HG03064 (cell line): ENCODE measurements at regions not wholly inside any gene's neighbourhood (a gene's known extent, or its start where the extent isn't known, plus 50 kb on each side); places are given as distances from the start of the nearest gene placed in this dataset.

Experiments used
- ATAC-seq: cut with Tn5 transposase; IDR thresholded peaks from one replicate; pipeline ENCODE4 v1.9.1; 2021; ENCODE audit warnings: low read depth; ENCODE audit not compliant: unreplicated experiment

DNA sequence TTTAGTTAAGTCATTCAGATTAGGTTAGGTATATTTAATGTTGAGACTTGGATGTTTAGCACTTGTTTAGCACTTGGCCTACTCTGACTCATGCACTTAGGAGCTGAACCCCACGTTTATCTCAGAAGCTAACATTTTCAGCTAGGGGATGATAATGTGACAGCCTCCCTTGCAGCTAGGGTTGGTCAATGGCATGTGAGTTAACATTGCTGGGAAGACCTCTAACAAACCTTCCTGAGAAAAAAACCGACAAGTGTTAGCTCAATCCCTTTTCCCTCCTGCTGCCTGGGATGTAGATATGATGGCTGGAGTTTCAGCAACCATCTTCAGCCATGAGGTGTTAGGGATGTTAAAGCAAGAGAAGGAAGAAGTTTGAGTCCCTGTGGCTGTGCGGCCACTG lies 185.0 kb upstream of the FOXF1 start:
- ATAC-seq: no peak

DNA sequence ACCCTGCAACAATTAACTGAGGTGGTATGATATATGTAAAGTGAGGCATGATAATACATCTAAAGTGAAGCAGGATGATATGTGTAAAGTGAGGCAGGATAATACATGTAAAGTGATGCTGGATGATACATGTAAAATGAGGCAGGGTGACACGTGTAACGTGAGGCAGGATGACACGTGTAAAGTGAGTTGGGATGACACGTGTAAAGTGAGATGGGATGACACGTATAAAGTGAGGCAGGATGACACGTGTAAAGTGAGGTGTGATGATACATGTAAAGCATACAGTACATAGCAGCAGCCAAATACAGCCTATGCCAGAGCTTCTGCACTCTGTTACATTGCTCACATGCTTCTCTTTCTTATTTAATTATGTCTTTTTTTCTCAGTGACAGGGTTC lies 184.4 kb upstream of the FOXF1 start:
- ATAC-seq: no peak

DNA sequence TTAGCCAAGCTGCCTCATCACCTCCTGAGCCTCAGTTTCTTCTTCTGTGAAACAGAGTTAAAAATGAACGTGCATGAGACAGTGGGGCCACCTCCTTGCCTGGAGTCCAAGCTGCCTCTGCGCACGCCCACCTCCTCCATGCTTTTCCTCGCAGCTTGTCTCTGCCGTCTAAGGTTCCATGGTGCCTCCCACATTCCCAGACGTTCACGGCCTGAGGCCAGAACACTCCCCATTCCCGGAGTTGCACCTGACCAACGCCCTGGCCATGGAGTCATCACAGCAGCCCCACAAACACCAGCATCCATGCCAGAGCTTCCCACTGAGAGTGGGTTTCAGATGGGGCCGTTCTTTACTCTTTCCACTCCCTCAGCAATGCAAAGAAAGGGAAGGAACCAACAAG lies 183.0 kb upstream of the FOXF1 start:
- no peak for ATAC-seq

DNA sequence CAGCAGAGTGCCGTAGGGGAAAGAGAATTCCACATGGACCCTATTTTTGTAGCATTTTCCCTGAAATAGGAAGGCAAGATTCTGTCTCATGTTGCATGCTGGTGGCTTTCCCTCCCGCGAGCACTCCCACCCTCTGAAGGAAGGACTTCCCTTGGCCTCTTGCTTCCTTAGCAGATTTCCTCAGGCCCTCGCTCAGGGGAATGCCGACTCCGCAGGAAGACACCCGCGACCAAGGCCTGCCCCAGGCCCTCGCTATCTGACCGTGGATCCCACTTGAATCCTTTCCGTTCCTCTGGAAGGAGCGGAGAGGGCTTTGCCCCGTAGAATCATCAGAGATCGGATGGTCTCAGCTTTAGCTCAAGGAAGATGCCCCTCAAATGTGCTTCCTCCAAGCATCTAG lies 179.4 kb upstream of the FOXF1 start:
- no peak for ATAC-seq

DNA sequence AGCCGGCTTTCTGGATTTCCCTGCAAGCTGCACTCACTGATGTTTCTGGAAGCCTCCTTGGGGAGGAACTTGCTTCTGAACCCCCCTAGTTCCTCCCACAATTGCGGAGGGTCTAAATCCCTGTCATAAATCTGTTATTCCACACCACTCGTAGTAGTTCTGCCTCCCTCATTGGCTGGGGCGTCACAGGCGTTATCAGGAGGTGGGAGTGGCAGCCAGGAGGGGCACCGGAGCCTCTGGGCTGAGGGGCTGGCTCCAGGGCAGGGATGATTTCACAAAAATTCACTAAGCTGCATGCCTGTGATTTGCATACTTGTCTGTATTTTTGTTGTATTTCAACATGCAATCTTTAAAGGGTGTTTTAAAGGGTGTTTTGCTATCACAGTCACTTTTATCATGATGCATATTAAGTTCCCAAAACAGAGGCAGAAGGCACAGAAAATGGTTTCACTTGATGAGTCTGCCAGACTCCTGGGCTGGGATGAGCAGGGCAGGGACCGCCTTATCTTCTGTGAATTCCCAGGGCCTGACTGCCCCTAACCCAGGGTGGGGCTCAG lies 176.2 kb upstream of the FOXF1 start:
- no peak for ATAC-seq

DNA sequence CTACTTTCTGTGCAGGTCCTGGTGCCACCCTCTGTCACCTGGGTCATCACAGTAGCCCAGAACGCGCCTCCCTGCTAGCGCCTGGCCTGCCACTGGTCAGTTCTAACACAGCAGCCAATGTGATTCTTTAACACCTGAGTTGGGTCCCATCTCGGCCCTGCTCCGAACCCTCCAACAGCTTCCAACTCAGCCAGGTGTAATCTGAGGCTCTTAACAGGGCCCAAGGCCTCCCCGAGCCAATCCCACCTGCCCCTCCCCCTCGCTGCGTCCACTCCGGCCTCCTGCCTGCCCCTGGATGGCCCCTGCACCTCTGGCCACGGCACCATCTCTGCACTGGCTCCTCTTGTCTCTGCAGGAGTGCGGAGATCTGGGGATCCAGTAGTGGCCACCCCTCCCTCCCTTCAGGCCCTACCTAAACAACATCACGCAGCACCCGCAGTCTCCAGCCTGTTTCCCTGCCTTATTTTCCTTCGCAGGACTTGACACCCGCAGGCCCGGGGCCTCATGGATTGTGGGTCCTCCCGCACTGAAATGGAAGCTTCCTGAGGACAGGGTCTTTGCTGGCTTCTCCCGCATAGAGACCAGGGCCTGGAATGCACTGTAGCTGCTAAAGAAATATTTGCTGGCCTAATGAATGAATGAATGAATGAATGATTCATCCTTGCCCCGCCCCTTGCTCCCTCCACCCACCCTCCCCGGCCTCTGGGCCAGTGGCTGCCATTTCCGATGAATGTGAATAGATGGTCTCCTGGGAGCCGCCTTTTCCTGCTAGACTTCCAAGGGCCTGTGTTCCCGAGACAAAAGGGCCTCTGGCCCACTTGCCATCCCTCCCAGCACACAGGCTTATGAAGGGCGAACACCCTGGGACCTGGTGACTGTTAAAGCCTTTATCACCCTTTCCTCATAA lies 174.8 kb upstream of the FOXF1 start:
- ATAC-seq: no peak

DNA sequence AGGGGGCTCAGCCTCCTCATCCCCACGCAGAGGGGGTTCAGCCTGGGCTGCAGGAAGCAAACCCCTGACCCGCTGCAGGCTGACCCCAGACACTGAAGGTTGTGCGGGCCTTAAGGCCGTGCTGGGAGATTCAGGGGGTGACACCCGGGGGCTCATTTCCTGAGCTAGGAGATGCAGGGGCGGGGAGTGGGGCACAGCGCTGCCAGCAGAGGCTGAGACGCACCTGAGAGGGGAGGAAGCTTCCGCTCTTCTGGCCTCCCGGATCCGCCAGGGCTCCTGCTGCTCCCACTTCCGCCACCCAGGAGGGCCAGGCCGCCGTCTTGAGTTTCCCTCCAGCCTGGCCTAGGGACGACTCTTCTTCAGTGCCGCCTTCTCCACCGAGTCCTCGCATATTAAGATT lies 173.2 kb upstream of the FOXF1 start:
- ATAC-seq: no peak

DNA sequence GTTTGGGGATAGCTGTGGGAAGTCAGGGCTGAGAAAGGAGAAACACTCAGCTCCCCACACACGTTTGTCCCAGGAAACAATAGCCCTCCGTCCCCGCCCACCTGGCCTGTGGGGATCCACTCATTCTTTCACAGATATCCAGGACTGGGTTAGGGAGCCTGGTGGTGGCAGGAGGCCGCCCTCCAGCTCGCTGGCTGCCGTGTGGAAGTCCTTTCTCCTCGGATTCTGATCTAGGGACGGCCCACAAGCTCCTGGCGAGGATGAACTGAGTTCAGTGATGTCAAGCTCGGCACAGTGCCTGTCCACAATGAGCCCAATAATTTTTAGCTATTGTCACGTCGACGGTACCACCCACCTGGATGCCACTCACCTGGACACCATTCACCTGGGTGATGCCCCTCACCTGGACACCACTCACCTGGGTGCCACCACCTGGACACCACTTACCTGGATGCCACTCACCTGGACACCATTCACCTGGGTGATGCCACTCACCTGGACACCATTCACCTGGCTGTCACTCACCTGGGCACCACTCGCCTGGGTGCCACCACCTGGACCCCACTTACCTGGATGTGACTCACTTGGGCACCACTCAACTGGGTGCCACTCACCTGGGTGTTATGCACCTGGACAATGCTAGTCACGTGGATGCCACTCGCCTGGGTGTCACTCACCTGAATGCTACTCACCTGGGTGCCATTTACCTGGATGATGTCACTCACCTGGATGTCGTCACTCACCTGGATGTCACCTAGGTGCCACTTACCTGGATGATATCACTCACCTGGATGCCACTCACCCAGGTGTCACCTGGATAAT lies 172.5 kb upstream of the FOXF1 start:
- no peak for ATAC-seq

DNA sequence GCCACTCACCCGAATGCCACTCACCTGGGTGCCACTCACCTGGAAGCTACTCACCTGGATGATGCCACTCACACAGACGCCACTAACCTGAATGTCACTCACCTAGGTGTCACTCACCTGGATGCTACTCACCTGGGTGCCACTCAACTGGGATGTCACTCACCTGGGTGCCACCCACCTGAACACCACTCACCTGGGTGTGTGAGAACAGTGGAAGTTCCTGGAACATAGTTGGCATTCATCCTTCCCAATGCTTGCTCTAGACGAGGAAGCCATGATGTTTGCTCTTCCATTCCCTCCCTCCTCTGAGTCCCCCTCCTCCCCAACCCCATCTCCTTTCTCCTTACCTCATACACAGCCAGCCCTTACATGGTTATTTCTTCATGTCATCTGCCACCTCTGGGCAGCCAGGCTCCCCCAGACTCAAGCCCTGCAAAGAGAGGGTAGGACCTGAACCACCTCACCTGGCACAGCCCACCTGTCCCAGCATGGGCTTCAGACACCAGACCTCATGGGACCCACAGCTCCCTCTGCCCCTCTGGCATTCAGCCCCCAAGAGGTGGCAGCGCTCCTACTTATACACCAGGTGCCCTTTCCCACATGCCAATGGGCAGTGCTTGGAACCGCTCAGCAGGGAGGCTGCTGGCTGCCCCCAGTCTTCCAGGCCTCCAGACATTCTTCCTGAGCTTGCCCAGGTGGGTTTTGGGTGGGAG lies 171.8 kb upstream of the FOXF1 start:
- no peak for ATAC-seq

DNA sequence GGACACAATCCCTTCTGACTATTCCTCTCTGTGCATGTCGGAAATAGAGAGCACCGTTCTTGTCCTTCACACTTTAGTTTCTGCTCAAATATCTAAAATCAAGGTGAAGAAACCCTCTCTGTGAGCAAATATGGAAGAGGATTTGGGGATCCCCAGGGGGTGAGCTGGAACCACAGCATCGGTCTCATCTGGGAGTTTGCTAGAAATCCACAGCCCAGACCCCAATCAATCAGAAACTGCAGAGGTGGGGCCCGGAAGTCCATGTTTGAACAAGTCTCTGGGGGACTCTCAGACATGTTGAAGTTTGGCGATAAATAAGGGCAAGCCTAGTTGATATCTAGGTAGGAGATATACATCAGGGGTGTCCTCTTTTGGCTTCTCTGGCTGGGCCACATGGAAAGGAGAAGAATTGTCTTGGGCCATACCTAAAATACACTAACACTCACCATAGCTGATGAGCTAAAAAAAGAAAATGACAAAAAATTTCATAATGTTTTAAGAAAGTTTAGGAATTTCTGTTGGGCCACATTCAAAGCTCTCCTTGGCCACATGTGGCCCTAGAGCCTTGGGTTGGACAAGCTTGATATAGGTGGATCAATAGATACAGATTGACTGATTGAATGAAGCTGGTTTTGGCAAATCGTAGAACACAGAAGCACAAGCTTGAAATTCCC lies 168.0 kb upstream of the FOXF1 start:
- no peak for ATAC-seq

DNA sequence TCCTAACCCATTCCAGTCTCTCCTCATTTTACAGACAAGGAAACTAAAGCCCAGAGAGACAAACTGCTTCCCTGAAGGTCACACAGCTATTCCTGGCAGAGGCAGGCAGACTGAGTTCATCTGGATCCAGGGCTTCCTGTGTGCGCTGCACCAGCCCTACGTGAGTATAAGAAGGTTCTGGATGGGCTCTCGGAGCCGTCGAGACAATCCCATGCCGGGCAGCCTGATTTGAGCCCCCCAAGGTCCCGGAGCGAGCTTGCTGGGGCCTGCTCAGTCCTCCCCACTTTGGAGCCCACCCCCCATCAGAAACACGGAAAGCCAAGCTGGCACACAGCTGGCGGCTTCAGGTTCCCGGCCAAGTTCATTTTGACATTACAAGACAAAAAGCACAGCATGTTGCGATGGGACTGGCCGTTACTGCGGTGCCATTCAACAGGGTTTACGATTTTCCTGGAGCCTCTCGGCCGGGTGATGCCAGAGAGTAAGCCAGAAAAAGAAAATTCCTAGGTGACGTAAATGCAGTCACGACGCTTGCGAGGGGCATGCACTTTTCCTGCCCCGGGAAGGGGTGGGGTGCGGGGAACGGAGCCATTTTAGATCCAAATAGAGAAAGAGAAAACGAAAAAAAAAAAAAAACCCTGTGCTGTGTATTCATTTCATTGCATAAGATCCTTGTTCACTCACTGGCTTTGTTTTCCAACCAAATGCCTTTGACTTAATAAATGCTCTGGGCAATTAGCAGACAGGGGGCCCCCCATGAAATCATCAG lies 167.1 kb upstream of the FOXF1 start:
- ATAC-seq: no peak

DNA sequence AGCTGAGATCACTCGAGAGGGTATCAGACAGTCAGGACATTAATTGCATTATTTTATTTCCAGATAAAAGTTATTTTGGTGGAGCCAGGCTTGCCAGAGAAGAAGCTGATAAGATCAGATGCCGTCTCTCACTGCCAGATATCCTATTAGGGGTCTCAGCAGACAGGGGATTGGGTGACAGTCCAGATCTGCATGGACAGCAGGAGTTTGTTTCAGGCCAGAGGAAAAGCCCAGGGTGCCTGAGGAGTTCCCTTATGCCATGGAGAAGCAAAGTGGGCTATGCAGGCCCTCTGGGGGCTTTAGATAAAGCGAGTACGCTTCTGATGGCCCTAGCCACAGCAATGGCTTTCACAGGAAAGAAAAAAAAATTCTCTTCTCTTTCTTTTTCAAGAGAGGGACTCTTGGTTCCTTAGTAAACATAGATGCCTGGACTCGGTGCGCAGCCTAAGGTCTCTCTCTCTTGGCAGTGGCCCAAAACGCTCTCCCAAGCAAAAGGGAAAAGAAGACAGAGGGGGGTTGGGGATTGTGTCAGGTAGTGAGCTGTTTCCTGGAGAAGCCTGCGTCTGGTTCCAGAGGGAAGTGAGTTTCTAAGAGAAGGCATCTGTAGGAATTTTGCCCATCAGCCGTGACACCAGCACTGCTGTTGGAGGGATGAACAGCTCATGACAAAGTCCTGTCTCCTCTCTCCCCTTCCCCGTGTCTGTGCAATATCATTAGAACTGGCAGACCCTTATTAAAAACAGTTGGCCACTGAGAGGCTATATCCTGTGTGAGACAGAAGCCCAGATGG lies 166.3 kb upstream of the FOXF1 start:
- no peak for ATAC-seq

DNA sequence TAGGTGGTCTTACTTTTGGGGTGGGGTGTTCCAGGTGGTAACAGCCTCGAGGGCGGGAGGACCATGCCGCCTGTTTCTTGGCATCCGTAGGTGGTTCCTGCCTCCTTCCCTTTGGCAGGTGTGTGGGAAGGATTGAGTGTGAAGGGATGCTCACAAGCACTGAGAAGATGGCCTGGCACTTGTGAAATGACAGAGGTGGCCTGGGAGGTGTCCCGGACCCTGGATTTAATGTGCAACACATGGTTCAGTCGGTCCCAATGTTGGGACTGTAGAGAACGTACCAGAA lies 165.8 kb upstream of the FOXF1 start:
- no peak for ATAC-seq

DNA sequence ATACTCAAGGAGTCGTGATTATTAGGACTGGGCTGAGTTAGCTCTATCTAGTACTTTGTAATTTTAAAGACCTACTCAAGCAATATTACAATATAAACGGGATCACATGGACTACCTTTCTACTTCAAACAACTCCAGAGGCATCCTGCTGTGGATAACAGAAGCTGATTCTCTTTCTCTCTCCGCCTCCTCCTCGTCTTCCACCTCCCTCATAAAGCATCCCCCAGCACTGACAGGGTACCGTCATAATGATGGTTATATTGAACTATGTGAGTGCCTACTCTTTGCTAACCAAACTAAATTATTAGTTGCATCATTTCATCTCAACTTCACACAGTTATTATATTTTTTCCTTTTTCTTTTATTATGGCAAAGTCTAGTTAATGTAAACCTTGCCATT lies 165.4 kb upstream of the FOXF1 start:
- no peak for ATAC-seq

DNA sequence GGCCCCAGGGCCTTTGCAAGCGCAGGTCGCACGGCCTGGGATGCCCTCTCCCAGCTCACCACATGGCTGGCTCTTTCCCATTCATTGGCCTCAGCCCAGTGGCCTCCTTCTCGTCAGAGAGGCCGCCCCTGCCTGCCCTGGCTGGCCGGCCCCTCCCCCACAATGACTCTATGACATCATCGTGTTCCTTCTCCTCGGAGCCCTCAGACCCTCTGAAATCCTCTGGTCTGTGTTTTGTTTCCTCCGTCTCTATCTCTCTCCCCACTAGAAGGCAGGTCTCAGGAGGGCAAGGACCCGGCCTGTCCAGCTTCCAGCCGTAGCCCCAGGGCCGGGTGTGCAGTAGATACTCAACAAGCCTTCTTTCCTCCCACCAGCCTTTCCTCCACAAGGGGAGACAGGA lies 164.8 kb upstream of the FOXF1 start:
- no peak for ATAC-seq

DNA sequence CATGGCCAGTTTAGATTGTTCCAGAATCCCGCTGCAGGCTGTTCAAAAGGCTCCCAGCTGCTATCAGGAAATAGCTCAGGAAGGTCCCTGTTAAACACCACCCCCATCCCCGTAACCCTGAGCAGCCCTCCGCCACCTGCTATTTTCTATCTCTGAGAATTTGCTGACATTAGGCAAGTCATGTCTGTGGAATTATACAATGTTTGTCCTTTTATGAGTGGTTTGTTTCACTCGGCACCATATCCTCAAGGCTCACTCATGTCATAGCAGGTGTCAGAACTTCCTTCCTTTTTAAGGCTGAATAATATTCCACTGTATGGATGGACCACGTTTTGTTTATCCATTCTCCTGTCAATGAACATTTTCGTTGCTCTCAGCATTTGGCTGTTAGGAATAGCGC lies 164.3 kb upstream of the FOXF1 start:
- ATAC-seq: no peak

DNA sequence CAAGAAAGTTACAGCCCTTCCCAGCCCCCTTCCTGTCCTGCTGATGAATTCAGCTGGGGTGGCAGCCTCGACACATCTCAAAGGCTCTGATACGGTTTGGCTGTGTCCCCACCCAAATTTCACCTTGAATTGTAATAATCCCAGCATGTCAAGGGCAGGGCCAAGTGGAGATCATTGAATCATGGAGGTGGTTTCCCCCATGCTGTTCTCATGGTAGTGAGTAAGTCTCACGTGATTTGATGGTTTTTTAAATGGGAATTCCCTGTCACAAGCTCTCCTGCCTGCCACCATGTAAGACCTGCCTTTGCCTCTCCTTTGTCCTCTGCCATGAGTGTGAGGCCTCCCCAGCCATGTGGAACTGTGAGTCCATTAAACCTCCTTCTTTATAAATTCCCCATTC lies 163.2 kb upstream of the FOXF1 start:
- no peak for ATAC-seq

DNA sequence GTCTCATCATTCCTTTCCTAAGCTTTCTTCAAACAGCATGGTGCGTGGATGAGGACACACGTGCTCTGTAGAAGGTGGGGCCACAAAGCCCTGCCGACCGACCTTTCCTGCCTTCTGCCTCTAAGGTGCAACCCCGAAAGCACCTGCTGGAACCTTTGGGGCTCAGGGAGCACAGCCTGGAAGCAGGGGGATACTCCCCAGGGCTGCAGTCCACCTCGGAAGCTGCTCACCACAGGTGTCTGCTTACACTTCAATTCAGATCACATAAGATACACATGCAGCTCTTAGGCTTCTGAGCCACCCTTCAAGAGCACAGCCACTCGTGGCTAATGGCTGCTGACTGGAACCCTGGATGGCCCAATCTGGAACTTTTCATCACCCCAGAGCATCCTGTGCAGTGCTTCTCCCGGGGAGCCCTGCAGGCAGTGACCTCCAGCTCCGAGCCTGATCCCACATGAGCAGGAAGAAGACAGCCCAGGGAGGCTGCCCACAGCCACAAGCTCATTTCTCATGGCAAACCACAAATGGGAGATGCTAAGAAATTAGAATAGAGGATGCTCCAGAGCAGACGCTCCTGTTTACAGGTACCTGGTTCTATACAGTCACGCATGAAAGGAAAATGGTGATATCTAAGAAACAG lies 162.3 kb upstream of the FOXF1 start:
- ATAC-seq: no peak
